RPMI7951 (cell line): ENCODE measurements at regions not wholly inside any gene's neighbourhood (a gene's known extent, or its start where the extent isn't known, plus 50 kb on each side); places are given as distances from the start of the nearest gene placed in this dataset.

Experiments
- DNase-seq: peaks from one replicate; pipeline ENCODE4 v3.0.0-alpha.2; 2012; ENCODE audit warnings: low read depth

- DNase-seq: no peak
Observed at GRCh38 chr5:6868171-6868570, 154.9 kb downstream of the TENT4A start.

GRCh38 chr5:6868575-6869215 lies 155.5 kb downstream of the TENT4A start:
- peak; percentile 13 for DNase-seq

GRCh38 chr5:6869677-6870076 lies 156.4 kb downstream of the TENT4A start:
- no peak for DNase-seq

- no peak for DNase-seq
Observed at GRCh38 chr5:6872441-6873160, 159.4 kb downstream of the TENT4A start.

- DNase-seq: no peak
Observed at GRCh38 chr5:6873359-6873758, 160.1 kb downstream of the TENT4A start.

GRCh38 chr5:6875376-6875775 lies 162.1 kb downstream of the TENT4A start:
- DNase-seq: no peak

- no peak for DNase-seq
Observed at GRCh38 chr5:6877986-6878828, 165.0 kb downstream of the TENT4A start.

- no peak for DNase-seq
Observed at GRCh38 chr5:6885581-6885980, 172.3 kb downstream of the TENT4A start.

- no peak for DNase-seq
Observed at GRCh38 chr5:6886866-6887265, 173.6 kb downstream of the TENT4A start.

GRCh38 chr5:6889030-6889429 lies 175.8 kb downstream of the TENT4A start:
- no peak for DNase-seq

- peak; percentile 79 for DNase-seq
Observed at GRCh38 chr5:6899221-6899620, 186.0 kb downstream of the TENT4A start.

GRCh38 chr5:6900247-6901227 lies 187.3 kb downstream of the TENT4A start:
- no peak for DNase-seq

GRCh38 chr5:6902094-6902493 lies 188.9 kb downstream of the TENT4A start:
- DNase-seq: no peak

GRCh38 chr5:6902597-6902996 lies 189.4 kb downstream of the TENT4A start:
- DNase-seq: no peak

GRCh38 chr5:6903934-6904333 lies 190.7 kb downstream of the TENT4A start:
- no peak for DNase-seq

- DNase-seq: no peak
Observed at GRCh38 chr5:6904860-6905259, 191.6 kb downstream of the TENT4A start.

- peak; percentile 37 for DNase-seq
Observed at GRCh38 chr5:6905423-6905822, 192.2 kb downstream of the TENT4A start.

- peak; percentile 37 for DNase-seq
Observed at GRCh38 chr5:6905883-6906282, 192.7 kb downstream of the TENT4A start.

- no peak for DNase-seq
Observed at GRCh38 chr5:6907320-6907918, 194.2 kb downstream of the TENT4A start.

- no peak for DNase-seq
Observed at GRCh38 chr5:6909901-6910300, 196.7 kb downstream of the TENT4A start.

- DNase-seq: peak; percentile 34
Observed at GRCh38 chr5:6910950-6911349, 197.7 kb downstream of the TENT4A start.
